Hepatocyte (in vitro differentiated cells): ENCODE measurements at regions not wholly inside any gene's neighbourhood (a gene's known extent, or its start where the extent isn't known, plus 50 kb on each side); places are given as distances from the start of the nearest gene placed in this dataset.

Source experiments
- DNase-seq: peaks from one replicate; pipeline ENCODE4 v3.0.0-alpha.2; 2016; ENCODE audit warnings: low spot score
- H2AFZ ChIP-seq: fragments of 200-600 bp; sonication (generic); 2 replicates; pipeline ENCODE4 v1.6.0; 2016; ENCODE audit warnings: antibody characterized with exemption, mild to moderate bottlenecking
- H3K27ac ChIP-seq: fragments of 200-600 bp; sonication (generic); 2 replicates; pipeline ENCODE4 v1.5.1; 2016; ENCODE audit warnings: mild to moderate bottlenecking
- H3K27me3 ChIP-seq: fragments of 200-600 bp; sonication (generic); 2 replicates; pipeline ENCODE4 v1.6.1; 2016
- H3K36me3 ChIP-seq: fragments of 200-600 bp; sonication (generic); replicated peaks from 2 replicates; pipeline ENCODE4 v1.5.1; 2016; ENCODE audit warnings: low read depth; ENCODE audit not compliant: insufficient read depth
- H3K4me1 ChIP-seq: fragments of 200-600 bp; sonication (generic); 2 replicates; pipeline ENCODE4 v1.5.1; 2016; ENCODE audit warnings: mild to moderate bottlenecking, moderate library complexity; ENCODE audit not compliant: insufficient read depth
- H3K4me2 ChIP-seq: fragments of 200-600 bp; sonication (generic); 2 replicates; pipeline ENCODE4 v1.6.0; 2016
- H3K4me3 ChIP-seq: fragments of 200-600 bp; sonication (generic); 2 replicates; pipeline ENCODE4 v1.5.1; 2016; ENCODE audit warnings: mild to moderate bottlenecking
- H3K79me2 ChIP-seq: fragments of 200-600 bp; sonication (generic); 2 replicates; pipeline ENCODE4 v1.6.0; 2017; ENCODE audit warnings: mild to moderate bottlenecking
- H3K9me2 ChIP-seq: fragments of 200-600 bp; sonication (generic); replicated peaks from 2 replicates; pipeline ENCODE4 v1.6.0; 2017; ENCODE audit warnings: mild to moderate bottlenecking; ENCODE audit not compliant: insufficient read depth
- H3K9me3 ChIP-seq: fragments of 200-600 bp; sonication (generic); 2 replicates; pipeline ENCODE4 v1.5.1; 2016; ENCODE audit warnings: low read depth, mild to moderate bottlenecking
- H4K20me1 ChIP-seq: fragments of 200-600 bp; sonication (generic); 2 replicates; pipeline ENCODE4 v1.6.0; 2016; ENCODE audit warnings: mild to moderate bottlenecking; ENCODE audit not compliant: insufficient read depth, poor library complexity, severe bottlenecking
- EZH2 ChIP-seq: fragments of 200-600 bp; sonication (generic); IDR thresholded peaks from 2 replicates; pipeline ENCODE4 v1.6.1; 2016; ENCODE audit warnings: antibody characterized with exemption, mild to moderate bottlenecking, borderline replicate concordance
- EZH2phosphoT487 ChIP-seq: fragments of 200-600 bp; sonication (generic); IDR thresholded peaks from one replicate; pipeline ENCODE4 v1.6.1; 2018; ENCODE audit warnings: antibody characterized with exemption, mild to moderate bottlenecking, low read depth, moderate library complexity; ENCODE audit not compliant: unreplicated experiment, severe bottlenecking
- WGBS: methylation state at CpG from one replicate; pipeline ENCODE4 v1.1.6; 2016; ENCODE audit warnings: low lambda C conversion rate; ENCODE audit errors: missing lambda C conversion rate; 5-methylcytosine and 5-hydroxymethylcytosine counted together
- TF ChIP-seq, protein P1 (sequence below): fragments of 200-600 bp; sonication (generic); IDR thresholded peaks from 2 replicates; pipeline ENCODE4 v1.5.1; 2016; ENCODE audit warnings: antibody characterized with exemption, mild to moderate bottlenecking; ENCODE audit not compliant: poor library complexity

DNA sequence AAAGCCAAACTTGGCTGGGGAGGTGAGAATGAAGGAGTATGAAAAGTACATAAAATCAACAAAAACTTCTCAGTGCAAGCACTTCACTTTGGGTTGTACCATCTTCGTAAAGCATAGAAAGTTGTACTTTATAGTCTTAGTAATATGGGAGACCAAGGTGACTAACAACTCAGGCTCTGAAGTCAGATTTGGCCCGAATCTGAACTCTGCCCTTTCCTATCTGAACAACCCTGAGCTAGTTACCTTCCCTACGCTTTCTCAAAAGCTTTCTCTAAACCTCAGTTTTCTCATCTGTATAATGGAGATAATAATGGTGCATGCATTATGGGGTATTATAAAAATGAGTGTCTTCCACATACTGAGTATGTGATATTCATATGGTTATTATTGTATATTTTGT, 285.4 kb upstream of the UMPS start:
- H3K79me2 ChIP-seq, result no peaks in the 10 kb centered on the region
- H3K9me3 ChIP-seq, result no peaks in the 10 kb centered on the region
- no peaks in the 10 kb centered on the region for H3K9me2 ChIP-seq
- no peaks in the 10 kb centered on the region for H3K36me3 ChIP-seq
- peaks cover 4% of the 10 kb centered on the region for H3K4me1 ChIP-seq
- no peak for DNase-seq
- no peaks in the 10 kb centered on the region for H3K27me3 ChIP-seq
- no peak overlapping the region for H2AFZ ChIP-seq
- TF ChIP-seq EZH2, result no peak
- no peak for TF ChIP-seq EZH2phosphoT487
- TF ChIP-seq, protein P1, sequence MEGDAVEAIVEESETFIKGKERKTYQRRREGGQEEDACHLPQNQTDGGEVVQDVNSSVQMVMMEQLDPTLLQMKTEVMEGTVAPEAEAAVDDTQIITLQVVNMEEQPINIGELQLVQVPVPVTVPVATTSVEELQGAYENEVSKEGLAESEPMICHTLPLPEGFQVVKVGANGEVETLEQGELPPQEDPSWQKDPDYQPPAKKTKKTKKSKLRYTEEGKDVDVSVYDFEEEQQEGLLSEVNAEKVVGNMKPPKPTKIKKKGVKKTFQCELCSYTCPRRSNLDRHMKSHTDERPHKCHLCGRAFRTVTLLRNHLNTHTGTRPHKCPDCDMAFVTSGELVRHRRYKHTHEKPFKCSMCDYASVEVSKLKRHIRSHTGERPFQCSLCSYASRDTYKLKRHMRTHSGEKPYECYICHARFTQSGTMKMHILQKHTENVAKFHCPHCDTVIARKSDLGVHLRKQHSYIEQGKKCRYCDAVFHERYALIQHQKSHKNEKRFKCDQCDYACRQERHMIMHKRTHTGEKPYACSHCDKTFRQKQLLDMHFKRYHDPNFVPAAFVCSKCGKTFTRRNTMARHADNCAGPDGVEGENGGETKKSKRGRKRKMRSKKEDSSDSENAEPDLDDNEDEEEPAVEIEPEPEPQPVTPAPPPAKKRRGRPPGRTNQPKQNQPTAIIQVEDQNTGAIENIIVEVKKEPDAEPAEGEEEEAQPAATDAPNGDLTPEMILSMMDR, result no peak
- H4K20me1 ChIP-seq, result no peaks in the 10 kb centered on the region
- no peak overlapping the region for H3K27ac ChIP-seq
- no peak overlapping the region for H3K4me3 ChIP-seq
- no peak overlapping the region for H3K4me2 ChIP-seq
- WGBS, result 94% methylated on average over 3 of the region's 3 CpGs

DNA sequence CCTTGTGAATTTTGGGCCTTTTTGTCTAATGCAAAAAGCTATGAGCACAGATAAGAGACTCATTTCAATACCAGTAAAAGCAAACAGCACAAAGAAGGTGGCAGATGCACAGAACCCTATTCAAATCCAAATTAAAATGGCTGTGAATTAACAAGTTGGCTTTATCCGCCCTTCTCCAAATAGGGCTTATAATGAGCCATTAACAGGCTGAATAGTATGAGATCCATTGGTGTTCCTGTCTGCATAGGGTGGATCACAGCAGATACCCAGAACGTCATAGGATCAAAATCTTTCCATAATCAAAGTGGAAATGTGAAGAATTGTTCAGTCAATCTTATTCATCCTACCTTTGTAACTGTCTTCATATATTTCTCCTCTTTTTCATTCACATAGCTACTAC, 282.4 kb upstream of the UMPS start:
- Histone ChIP-seq H3K4me3 (no peak overlapping the region), H3K27me3 (no peaks in the 10 kb centered on the region), H3K9me2 (no peaks in the 10 kb centered on the region), H3K9me3 (no peaks in the 10 kb centered on the region), H3K36me3 (no peaks in the 10 kb centered on the region), H3K79me2 (no peaks in the 10 kb centered on the region), H4K20me1 (no peaks in the 10 kb centered on the region), H3K4me2 (no peak overlapping the region), H2AFZ (no peak overlapping the region), H3K27ac (no peak overlapping the region), H3K4me1 (peaks cover 4% of the 10 kb centered on the region)
- 93% methylated on average over 2 of the region's 2 CpGs for WGBS
- DNase-seq, result no peak
- TF ChIP-seq EZH2 (no peak), EZH2phosphoT487 (no peak)
- TF ChIP-seq, protein P1, result no peak

DNA sequence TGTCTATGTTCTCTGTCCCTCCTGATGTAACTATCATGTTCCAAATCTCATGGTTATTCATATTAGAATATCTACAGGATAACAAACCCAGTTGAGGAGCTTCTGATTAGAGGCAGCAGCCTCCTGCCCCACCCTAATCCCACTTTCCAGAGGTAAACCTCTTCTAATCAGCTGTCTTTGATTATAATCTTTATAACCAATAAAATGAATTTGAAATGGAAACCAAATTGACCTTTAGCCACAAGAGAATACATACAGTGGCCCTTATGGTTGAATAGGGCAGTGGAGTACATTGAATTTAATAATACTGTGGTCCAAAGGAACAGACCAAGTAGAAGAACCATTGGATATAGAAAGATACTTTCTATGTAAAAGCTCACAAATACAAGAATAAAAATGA, 281.3 kb upstream of the UMPS start:
- H3K4me1 ChIP-seq, result no peaks in the 10 kb centered on the region

More for the DNA sequence above, 281.3 kb upstream of the UMPS start:
- Histone ChIP-seq H3K9me2 (no peaks in the 10 kb centered on the region), H3K27me3 (no peaks in the 10 kb centered on the region), H4K20me1 (no peaks in the 10 kb centered on the region), H3K27ac (no peak overlapping the region), H3K36me3 (no peaks in the 10 kb centered on the region), H3K79me2 (no peaks in the 10 kb centered on the region), H3K4me3 (no peak overlapping the region), H3K9me3 (no peaks in the 10 kb centered on the region), H3K4me2 (no peak overlapping the region), H2AFZ (no peak overlapping the region)
- TF ChIP-seq EZH2phosphoT487 (no peak), EZH2 (no peak)
- TF ChIP-seq, protein P1, result no peak
- no peak for DNase-seq
